ENCODE measurements at regions not wholly inside any gene's neighbourhood (a gene's known extent, or its start where the extent isn't known, plus 50 kb on each side); places are given as distances from the start of the nearest gene placed in this dataset.
"Not testable (repeated sequence)": the region's sequence is repeated elsewhere in the genome, so short reads cannot be mapped to it uniquely, and the experiment has no call there.

GRCh38 chr2:215548714-215549113 lies 112.8 kb upstream of the FN1 start:
- Mint-ChIP-seq H3K9me3 (no peaks in the 10 kb centered on the region), H3K27me3 (ENCODE audit: insufficient read depth) (peaks cover 3% of the 10 kb centered on the region), H3K4me3 (no peak overlapping the region), H3K36me3 (ENCODE audit: low read depth) (no peaks in the 10 kb centered on the region), H3K4me1 (ENCODE audit: low read depth) (no peaks in the 10 kb centered on the region), H3K27ac (no peak overlapping the region)
- intact Hi-C loops (cut with micrococcal nuclease) = no loop called here
- DNase-seq (ENCODE audit: low spot score) = no peak

GRCh38 chr2:215542690-215543089 lies 106.8 kb upstream of the FN1 start:
- Mint-ChIP-seq H3K4me1 (ENCODE audit: low read depth) (no peaks in the 10 kb centered on the region), H3K4me3 (no peak overlapping the region), H3K36me3 (ENCODE audit: low read depth) (no peaks in the 10 kb centered on the region), H3K27ac (no peak overlapping the region), H3K9me3 (no peaks in the 10 kb centered on the region), H3K27me3 (ENCODE audit: insufficient read depth) (peaks cover 5% of the 10 kb centered on the region)
- no peak for DNase-seq (ENCODE audit: low spot score)
- intact Hi-C loops (cut with micrococcal nuclease) = no loop called here

- Mint-ChIP-seq H3K27ac (no peak overlapping the region), H3K9me3 (no peaks in the 10 kb centered on the region), H3K4me3 (no peak overlapping the region), H3K36me3 (ENCODE audit: low read depth) (no peaks in the 10 kb centered on the region), H3K4me1 (ENCODE audit: low read depth) (no peaks in the 10 kb centered on the region), H3K27me3 (ENCODE audit: insufficient read depth) (peaks cover 5% of the 10 kb centered on the region)
- intact Hi-C loops (cut with micrococcal nuclease) = no loop called here
- no peak for DNase-seq (ENCODE audit: low spot score)
These were observed 104.8 kb upstream of the FN1 start for GRCh38 chr2:215540658-215541057.

- no peaks in the 10 kb centered on the region for H3K9me3 Mint-ChIP-seq
- no peak overlapping the region for H3K4me3 Mint-ChIP-seq
- peaks cover 5% of the 10 kb centered on the region for H3K27me3 Mint-ChIP-seq (ENCODE audit: insufficient read depth)
- H3K27ac Mint-ChIP-seq = no peak overlapping the region
- H3K36me3 Mint-ChIP-seq (ENCODE audit: low read depth) = no peaks in the 10 kb centered on the region
- intact Hi-C loops (cut with micrococcal nuclease) = no loop called here
- DNase-seq (ENCODE audit: low spot score) = no peak
- H3K4me1 Mint-ChIP-seq (ENCODE audit: low read depth) = no peaks in the 10 kb centered on the region
These were observed 101.7 kb upstream of the FN1 start for GRCh38 chr2:215537611-215538010.

- peaks cover 5% of the 10 kb centered on the region for H3K27me3 Mint-ChIP-seq (ENCODE audit: insufficient read depth)
- no peaks in the 10 kb centered on the region for H3K36me3 Mint-ChIP-seq (ENCODE audit: low read depth)
- H3K4me1 Mint-ChIP-seq (ENCODE audit: low read depth) = no peaks in the 10 kb centered on the region
- no peak for DNase-seq (ENCODE audit: low spot score)
- no peak overlapping the region for H3K4me3 Mint-ChIP-seq
- H3K9me3 Mint-ChIP-seq = no peaks in the 10 kb centered on the region
- H3K27ac Mint-ChIP-seq = no peak overlapping the region
- intact Hi-C loops (cut with micrococcal nuclease) = no loop called here
These were observed 100.6 kb upstream of the FN1 start for GRCh38 chr2:215536510-215536909.

- Mint-ChIP-seq H3K4me1 (ENCODE audit: low read depth) (no peaks in the 10 kb centered on the region), H3K27me3 (ENCODE audit: insufficient read depth) (peaks cover 5% of the 10 kb centered on the region), H3K36me3 (ENCODE audit: low read depth) (no peaks in the 10 kb centered on the region), H3K27ac (no peak overlapping the region), H3K4me3 (no peak overlapping the region), H3K9me3 (no peaks in the 10 kb centered on the region)
- DNase-seq (ENCODE audit: low spot score) = no peak
- intact Hi-C loops (cut with micrococcal nuclease) = no loop called here
These were observed 99.9 kb upstream of the FN1 start for GRCh38 chr2:215535741-215536140.

GRCh38 chr2:215535125-215535668 lies 99.3 kb upstream of the FN1 start:
- intact Hi-C loops (cut with micrococcal nuclease) = no loop called here
- H3K36me3 Mint-ChIP-seq (ENCODE audit: low read depth) = no peaks in the 10 kb centered on the region
- DNase-seq (ENCODE audit: low spot score) = no peak
- H3K9me3 Mint-ChIP-seq = no peaks in the 10 kb centered on the region
- H3K27me3 Mint-ChIP-seq (ENCODE audit: insufficient read depth) = peaks cover 5% of the 10 kb centered on the region
- H3K4me1 Mint-ChIP-seq (ENCODE audit: low read depth) = no peaks in the 10 kb centered on the region
- no peak overlapping the region for H3K4me3 Mint-ChIP-seq
- H3K27ac Mint-ChIP-seq = no peak overlapping the region

GRCh38 chr2:215533716-215534115 lies 97.8 kb upstream of the FN1 start:
- H3K27me3 Mint-ChIP-seq (ENCODE audit: insufficient read depth); H3K9me3 Mint-ChIP-seq; H3K27ac Mint-ChIP-seq; H3K4me1 Mint-ChIP-seq (ENCODE audit: low read depth); H3K4me3 Mint-ChIP-seq; DNase-seq (ENCODE audit: low spot score); H3K36me3 Mint-ChIP-seq (ENCODE audit: low read depth); intact Hi-C loops (cut with micrococcal nuclease): not testable (repeated sequence)

- intact Hi-C loops (cut with micrococcal nuclease) = no loop called here
- H3K9me3 Mint-ChIP-seq = no peaks in the 10 kb centered on the region
- H3K36me3 Mint-ChIP-seq (ENCODE audit: low read depth) = no peaks in the 10 kb centered on the region
- no peaks in the 10 kb centered on the region for H3K4me1 Mint-ChIP-seq (ENCODE audit: low read depth)
- peaks cover 2% of the 10 kb centered on the region for H3K27me3 Mint-ChIP-seq (ENCODE audit: insufficient read depth)
- no peak overlapping the region for H3K27ac Mint-ChIP-seq
- DNase-seq (ENCODE audit: low spot score) = no peak
- no peak overlapping the region for H3K4me3 Mint-ChIP-seq
These were observed 97.0 kb upstream of the FN1 start for GRCh38 chr2:215532844-215533243.

- H3K4me1 Mint-ChIP-seq (ENCODE audit: low read depth) = no peaks in the 10 kb centered on the region
- no peaks in the 10 kb centered on the region for H3K9me3 Mint-ChIP-seq
- DNase-seq (ENCODE audit: low spot score) = no peak
- no peaks in the 10 kb centered on the region for H3K36me3 Mint-ChIP-seq (ENCODE audit: low read depth)
- peaks cover 2% of the 10 kb centered on the region for H3K27me3 Mint-ChIP-seq (ENCODE audit: insufficient read depth)
- no peak overlapping the region for H3K27ac Mint-ChIP-seq
- intact Hi-C loops (cut with micrococcal nuclease) = no loop called here
- no peak overlapping the region for H3K4me3 Mint-ChIP-seq
These were observed 95.4 kb upstream of the FN1 start for GRCh38 chr2:215531284-215531683.

GRCh38 chr2:215530191-215530968 lies 94.5 kb upstream of the FN1 start:
- no peaks in the 10 kb centered on the region for H3K4me1 Mint-ChIP-seq (ENCODE audit: low read depth)
- intact Hi-C loops (cut with micrococcal nuclease) = no loop called here
- no peaks in the 10 kb centered on the region for H3K9me3 Mint-ChIP-seq
- no peak overlapping the region for H3K27ac Mint-ChIP-seq
- H3K36me3 Mint-ChIP-seq (ENCODE audit: low read depth) = no peaks in the 10 kb centered on the region
- no peak overlapping the region for H3K4me3 Mint-ChIP-seq
- peaks cover 2% of the 10 kb centered on the region for H3K27me3 Mint-ChIP-seq (ENCODE audit: insufficient read depth)
- no peak for DNase-seq (ENCODE audit: low spot score)

- no peak for DNase-seq (ENCODE audit: low spot score)
- H3K4me3 Mint-ChIP-seq = no peak overlapping the region
- no peaks in the 10 kb centered on the region for H3K27me3 Mint-ChIP-seq (ENCODE audit: insufficient read depth)
- no peak overlapping the region for H3K27ac Mint-ChIP-seq
- no peaks in the 10 kb centered on the region for H3K4me1 Mint-ChIP-seq (ENCODE audit: low read depth)
- no peaks in the 10 kb centered on the region for H3K9me3 Mint-ChIP-seq
- intact Hi-C loops (cut with micrococcal nuclease) = no loop called here
- H3K36me3 Mint-ChIP-seq (ENCODE audit: low read depth) = no peaks in the 10 kb centered on the region
These were observed 93.4 kb upstream of the FN1 start for GRCh38 chr2:215529271-215529670.

GRCh38 chr2:215528555-215528954 lies 92.7 kb upstream of the FN1 start:
- DNase-seq (ENCODE audit: low spot score) = no peak
- Mint-ChIP-seq H3K4me3 (no peak overlapping the region), H3K9me3 (no peaks in the 10 kb centered on the region), H3K4me1 (ENCODE audit: low read depth) (no peaks in the 10 kb centered on the region), H3K27me3 (ENCODE audit: insufficient read depth) (no peaks in the 10 kb centered on the region), H3K27ac (no peak overlapping the region), H3K36me3 (ENCODE audit: low read depth) (no peaks in the 10 kb centered on the region)
- intact Hi-C loops (cut with micrococcal nuclease) = no loop called here

- no peaks in the 10 kb centered on the region for H3K4me1 Mint-ChIP-seq (ENCODE audit: low read depth)
- H3K27ac Mint-ChIP-seq = no peak overlapping the region
These were observed 91.9 kb upstream of the FN1 start for GRCh38 chr2:215527736-215528135.

More at GRCh38 chr2:215527736-215528135, 91.9 kb upstream of the FN1 start:
- no peak for DNase-seq (ENCODE audit: low spot score)
- Mint-ChIP-seq H3K4me3 (no peak overlapping the region), H3K27me3 (ENCODE audit: insufficient read depth) (no peaks in the 10 kb centered on the region), H3K36me3 (ENCODE audit: low read depth) (no peaks in the 10 kb centered on the region), H3K9me3 (no peaks in the 10 kb centered on the region)
- intact Hi-C loops (cut with micrococcal nuclease) = no loop called here

All from activated T-helper 1 cell treated with anti-CD3 and anti-CD28 coated beads, Interleukin-12 subunit alpha, Interleukin-12 subunit beta, Interleukin-2, Interleukin-4 antibody, amounts not matched to agents 30 ng/mL and 10 ng/mL and 1 ng/mL, durations not matched to agents 14 hours and 24 hours and 36 hours (primary cell).